Suprapubic skin (tissue), 4 donors: ENCODE measurements at regions not wholly inside any gene's neighbourhood (a gene's known extent, or its start where the extent isn't known, plus 50 kb on each side); places are given as distances from the start of the nearest gene placed in this dataset.

Source experiments
- CTCF ChIP-seq, 2 donors: fragments of 200-600 bp in 1 of 2; fragments of 450-650 bp in 1 of 2; sonication (generic) in 1 of 2; IDR thresholded peaks; one replicate each; pipeline ENCODE4 v1.5.1; 2016 to 2019; ENCODE audit warnings: antibody characterized with exemption in 2 of 2, mild to moderate bottlenecking in 1 of 2, moderate library complexity in 1 of 2
- EP300 ChIP-seq: sonication (generic); formaldehyde crosslinking; IDR thresholded peaks from one replicate; pipeline ENCODE4 v1.6.1; 2017; ENCODE audit warnings: antibody characterized with exemption
- POLR2AphosphoS5 ChIP-seq, 3 donors: sonication (generic); formaldehyde crosslinking; IDR thresholded peaks; one replicate each; pipeline ENCODE4 v1.6.1; 2017; ENCODE audit warnings: antibody characterized with exemption in 3 of 3

GRCh38 chr3:14288177-14288788 is 109.7 kb downstream of the LSM3 start:
- TF ChIP-seq CTCF (IDR thresholded peaks at IDR 0.05) (no peak), EP300 (no peak), POLR2AphosphoS5 (IDR thresholded peaks at IDR 0.05) (no peak)
